OCI-LY1 (cell line): ENCODE measurements at regions not wholly inside any gene's neighbourhood (a gene's known extent, or its start where the extent isn't known, plus 50 kb on each side); places are given as distances from the start of the nearest gene placed in this dataset.

Experiments used
- CTCF ChIP-seq: fragments of 200-600 bp; sonication (generic), shearing (Covaris generic); IDR thresholded peaks from 2 replicates; pipeline ENCODE4 v1.5.1; 2017; ENCODE audit warnings: mild to moderate bottlenecking, antibody characterized with exemption, low read length, moderate library complexity, mixed read lengths
- EZH2 ChIP-seq: fragments of 200-600 bp; sonication (generic), shearing (Covaris generic); IDR thresholded peaks from 2 replicates; pipeline ENCODE4 v1.8.0; 2017; ENCODE audit warnings: borderline replicate concordance, mixed run types, mild to moderate bottlenecking, antibody characterized with exemption, low read length, moderate library complexity, mixed read lengths

GRCh38 chr11:129595038-129595962 lies 219.7 kb downstream of the BARX2 start:
- no peak for TF ChIP-seq CTCF
- TF ChIP-seq EZH2 = no peak
